GM18867 (cell line): ENCODE measurements at regions not wholly inside any gene's neighbourhood (a gene's known extent, or its start where the extent isn't known, plus 50 kb on each side); places are given as distances from the start of the nearest gene placed in this dataset.
"Not testable (repeated sequence)": the region's sequence is repeated elsewhere in the genome, so short reads cannot be mapped to it uniquely, and the experiment has no call there.

Experiments used
- ATAC-seq: cut with Tn5 transposase; IDR thresholded peaks from one replicate; pipeline ENCODE4 v1.9.1; 2021; ENCODE audit warnings: mild to moderate bottlenecking, moderate library complexity; ENCODE audit not compliant: unreplicated experiment

DNA sequence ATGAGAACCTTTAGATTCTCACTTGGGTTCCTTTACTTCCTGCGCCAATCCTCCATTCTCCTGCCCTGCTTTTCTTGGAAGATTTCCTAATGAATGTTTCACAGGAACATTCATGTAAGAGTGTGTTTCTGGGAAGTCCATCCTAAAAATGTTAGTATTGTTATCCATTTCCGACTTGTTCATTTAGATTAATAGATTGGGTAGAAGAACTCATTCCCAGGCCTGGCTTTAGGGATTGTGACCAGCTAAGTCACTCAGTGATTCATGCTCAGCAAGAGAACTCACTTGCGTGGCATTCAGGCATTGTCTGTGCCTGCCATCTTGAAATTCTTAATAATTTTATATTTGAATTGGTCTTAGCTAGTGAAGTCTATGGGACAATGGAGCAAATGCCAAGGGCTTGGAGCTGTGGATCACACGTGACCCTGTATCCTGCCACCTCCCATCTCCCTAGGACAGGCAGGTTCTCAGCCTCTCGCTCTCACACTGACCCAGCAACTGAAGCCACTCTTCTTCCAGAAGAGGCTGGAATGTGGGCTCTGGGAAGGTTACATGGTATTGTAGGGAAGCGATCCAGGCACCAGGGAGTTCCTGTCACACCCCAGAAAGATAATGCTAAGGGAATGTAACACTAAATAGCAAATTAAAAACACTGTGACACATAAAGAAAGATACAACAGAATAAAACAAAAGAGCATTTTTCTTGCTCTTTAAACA, 562.1 kb downstream of the TMA16 start:
- no peak for ATAC-seq

DNA sequence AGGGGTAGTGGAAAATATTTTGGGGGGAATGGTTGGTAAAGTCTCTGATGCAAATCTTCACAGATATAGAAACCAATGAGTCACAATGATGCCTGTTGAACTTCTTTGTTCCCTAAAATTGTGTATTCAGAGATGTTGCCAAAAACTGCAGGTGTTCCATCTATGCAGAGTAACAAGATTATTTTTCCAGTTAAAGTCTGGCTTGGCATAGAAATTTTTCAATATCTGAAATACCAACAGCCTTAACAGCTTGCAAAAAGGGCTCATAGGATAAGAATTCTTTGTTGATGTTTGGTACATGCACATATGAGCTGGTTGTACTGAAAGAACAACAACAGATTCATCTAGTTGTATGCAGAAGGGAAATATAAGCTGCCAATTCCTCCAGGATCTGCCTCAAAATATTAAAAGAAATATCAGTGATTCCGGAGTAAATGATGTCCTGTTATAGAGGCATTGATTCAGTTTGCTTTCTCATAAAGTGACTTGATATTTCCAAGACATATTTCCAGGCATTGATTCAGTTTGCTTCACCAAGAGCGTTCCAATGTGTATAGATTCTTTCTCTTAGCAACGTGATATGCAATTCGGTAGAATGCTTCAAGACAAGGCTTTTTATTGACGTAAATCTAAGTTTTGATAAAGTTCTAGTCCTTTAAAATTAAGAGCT, 564.4 kb downstream of the TMA16 start:
- no peak for ATAC-seq

DNA sequence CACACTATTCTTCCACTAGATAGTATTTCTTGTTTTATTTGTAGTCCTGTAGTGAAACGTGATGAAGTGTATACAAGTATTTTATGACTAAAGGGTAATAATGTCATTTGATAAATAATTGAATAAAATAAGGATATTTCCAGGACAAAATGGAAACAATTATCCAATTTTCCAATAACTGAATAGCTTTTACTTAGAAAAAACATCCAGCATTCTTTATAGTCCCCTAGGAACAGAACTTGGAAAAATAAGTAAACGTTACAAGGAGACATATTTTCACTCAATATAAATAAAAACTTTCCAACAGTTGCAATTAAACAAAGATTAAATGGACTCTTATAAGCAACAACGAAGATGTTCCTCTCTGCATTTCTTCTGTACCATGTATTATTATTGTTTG, 566.0 kb downstream of the TMA16 start:
- no peak for ATAC-seq

DNA sequence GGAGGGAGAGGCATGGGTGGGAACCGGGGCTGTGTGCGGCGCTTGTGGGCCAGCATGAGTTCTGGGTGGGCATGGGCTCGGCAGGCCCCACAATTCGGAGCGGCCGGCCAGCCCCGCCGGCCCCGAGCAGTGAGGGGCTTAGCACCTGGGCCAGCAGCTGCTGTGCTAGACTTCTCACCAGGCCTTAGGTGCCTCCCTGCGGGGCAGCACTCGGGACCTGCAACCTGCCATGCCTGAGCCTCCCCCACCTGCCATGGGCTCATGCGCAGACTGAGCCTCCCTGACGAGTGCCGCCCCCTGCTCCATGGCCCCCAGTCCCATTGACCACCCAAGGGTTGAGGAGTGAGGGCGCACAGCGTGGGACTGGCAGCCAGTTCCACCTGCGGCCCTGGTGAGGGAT, 573.9 kb downstream of the TMA16 start:
- ATAC-seq, result no peak

DNA sequence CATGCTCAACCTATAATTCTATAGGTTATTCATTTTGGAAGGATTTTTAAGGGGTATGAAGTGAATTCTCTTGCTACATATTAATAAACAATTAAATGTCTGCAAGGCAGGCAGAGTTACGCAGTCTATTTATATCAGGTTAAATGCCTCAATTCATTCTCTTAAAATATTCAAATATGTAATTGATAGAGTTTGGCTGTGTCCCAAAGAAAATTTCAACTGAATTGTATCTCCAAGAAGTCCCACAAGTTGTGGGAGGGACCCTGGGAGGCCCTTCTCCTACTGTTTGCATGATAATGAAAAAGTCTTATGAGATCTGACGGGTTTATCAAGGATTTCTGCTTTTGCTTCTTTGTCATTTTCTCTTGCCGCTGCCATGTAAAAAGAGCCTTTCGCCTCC, 576.1 kb downstream of the TMA16 start:
- no peak for ATAC-seq

DNA sequence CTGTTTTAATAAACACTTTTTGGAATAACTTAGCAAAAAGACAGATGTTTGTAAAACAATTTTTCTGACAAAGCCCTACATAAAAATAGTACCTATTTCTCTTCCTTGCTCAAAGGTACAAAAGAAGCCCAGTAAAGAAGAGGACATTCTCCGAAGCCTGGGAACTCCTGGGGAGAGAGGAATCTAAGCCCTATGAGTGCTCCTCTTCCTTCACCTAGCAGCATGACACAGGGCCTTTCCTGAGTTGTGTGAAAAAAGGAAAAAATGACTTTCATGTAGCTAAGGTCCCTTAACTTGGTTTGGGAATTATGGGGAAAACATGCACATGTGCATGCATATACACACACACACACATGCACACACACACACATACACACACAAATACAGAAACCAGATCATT, 586.9 kb downstream of the TMA16 start:
- no peak for ATAC-seq

DNA sequence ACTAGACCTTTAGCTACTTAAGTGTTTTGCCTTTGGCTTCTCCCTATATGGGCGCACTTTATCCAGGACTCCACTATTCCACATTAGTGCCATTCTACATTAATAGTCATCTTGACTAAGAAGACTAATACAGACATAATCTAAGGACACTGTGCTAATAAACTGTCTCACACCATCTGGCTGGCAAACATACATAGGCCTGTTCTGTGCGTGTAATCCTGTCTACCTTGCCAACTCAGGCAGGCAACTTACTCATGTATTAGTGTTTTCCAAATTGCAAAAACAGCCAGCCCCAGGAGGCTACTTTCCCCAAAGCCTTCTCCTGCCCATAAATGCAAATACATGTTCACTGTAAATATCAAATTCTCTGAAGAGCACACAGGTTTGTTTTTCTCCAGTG, 587.3 kb downstream of the TMA16 start:
- no peak for ATAC-seq

DNA sequence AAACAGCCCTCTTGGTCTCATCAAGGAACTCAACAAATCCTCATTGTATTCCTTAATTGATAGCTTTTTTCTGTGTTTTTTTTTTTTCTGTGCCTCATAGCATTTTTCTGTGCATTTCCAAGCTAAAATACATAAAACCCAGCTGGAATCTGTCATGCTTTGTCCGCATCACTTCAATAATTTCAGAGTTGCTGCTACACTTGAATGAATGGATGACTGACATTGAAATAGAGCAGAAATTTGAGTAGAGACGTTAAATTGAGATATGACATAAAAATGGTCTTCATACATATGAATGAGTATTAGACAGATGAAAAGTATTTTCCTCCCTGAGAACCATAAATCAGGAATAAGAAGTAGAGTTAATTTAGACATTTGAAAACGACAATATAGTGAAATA, 593.2 kb downstream of the TMA16 start:
- no peak for ATAC-seq

DNA sequence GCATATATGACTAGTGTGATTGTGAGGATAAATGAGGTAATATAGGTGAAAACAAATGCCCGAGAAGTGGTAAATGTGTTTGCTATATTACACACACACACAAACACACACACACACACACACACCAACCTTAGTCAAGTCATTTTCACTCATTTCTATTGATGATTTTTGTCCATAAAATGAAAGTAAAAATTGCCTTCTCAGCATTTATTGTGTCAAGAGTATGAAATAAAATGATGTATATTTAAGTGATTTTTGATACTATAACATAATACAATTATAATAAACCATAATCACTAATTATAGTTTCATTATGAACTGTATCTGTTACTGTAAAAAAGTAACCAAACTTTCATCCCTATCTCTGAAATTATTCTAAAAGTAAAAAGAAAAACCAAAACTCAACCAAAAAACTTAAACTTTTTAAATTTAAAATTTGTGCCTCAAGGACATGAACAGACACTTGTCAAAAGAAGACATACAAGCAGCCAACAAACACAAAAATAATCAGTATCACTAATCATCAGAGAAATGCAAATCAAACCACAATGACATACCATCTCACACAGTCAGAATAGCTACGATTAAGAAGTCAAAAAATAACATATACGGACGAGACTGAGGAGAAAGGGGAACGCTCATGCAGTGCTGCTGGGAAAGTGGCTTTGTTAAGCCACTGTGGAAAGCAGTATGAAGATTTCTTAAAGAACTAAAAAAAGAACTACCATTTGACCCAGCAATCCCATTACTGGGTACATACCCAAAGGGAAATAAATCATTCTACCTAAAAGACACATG, 601.0 kb downstream of the TMA16 start:
- ATAC-seq, result no peak

DNA sequence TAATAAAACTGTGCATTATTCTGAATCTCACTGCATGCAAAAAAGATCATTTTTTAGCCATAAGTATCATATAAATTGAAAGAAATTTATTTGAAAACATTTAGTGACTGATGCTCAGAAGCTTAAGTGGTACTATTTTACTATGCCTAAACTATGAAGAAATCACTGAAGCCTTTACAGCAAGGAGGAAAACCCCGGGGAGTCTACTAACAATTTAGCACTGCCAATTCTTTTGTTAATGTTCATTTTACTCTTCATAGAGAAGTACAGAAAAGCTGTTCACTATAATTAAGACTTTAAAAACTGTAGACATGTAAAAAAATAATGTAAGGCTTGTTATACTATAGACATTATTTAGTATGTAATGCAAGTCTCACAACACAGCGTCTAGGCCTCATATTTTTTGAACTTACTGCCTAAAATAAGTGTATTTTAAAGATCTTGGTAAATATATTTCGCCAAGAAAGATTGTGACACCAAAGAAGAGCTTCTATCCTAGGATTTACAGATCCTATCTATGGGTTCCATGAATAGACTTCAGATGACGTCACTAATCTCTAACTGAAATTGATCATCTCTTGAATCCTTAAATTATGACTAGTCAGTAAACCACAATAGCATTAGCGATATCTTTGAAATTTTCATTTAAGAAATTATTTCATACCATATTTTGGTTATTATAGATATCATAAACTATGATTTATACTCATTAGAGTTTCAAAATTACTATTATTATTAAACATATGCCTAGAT, 602.5 kb downstream of the TMA16 start:
- ATAC-seq, result no peak

DNA sequence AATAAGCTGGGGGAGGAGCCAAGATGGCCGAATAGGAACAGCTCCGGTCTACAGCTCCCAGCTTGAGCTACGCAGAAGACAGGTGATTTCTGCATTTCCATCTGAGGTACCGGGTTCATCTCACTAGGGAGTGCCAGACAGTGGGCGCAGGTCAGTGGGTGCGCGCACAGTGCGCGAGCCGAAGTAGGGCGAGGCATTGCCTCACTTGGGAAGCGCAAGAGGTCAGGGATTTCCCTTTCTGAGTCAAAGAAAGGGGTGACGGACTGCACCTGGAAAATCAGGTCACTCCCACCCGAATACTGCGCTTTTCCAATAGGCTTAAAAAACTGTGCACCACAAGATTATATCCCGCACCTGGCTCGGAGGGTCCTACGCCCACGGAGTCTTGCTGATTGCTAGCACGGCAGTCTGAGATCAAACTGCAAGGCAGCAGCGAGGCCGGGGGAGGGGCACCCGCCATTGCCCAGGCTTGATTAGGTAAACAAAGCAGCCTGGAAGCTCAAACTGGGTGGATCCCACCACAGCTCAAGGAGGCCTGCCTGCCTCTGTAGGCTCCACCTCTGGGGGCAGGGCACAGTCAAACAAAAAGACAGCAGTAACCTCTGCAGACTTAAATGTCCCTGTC, 606.4 kb downstream of the TMA16 start:
- not testable (repeated sequence) for ATAC-seq

DNA sequence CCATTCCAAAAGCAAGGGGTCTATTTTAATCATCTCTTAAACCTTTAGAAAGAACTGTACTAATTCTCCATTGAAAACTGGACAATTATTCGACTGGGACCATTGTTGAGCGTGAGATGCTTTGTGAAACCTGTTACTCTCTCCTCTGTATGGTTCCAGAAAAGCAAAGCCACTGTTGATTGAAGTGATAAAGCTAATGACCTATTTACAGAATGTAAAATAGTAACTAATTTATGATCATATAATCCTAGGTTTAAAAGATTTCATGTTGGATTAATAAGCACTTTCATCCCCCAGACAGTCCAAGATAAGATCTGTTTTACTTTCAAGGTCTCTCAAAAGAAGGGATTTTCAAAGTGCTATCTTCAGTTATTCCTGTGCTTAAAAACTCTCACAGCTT, 614.5 kb downstream of the TMA16 start:
- ATAC-seq, result no peak

DNA sequence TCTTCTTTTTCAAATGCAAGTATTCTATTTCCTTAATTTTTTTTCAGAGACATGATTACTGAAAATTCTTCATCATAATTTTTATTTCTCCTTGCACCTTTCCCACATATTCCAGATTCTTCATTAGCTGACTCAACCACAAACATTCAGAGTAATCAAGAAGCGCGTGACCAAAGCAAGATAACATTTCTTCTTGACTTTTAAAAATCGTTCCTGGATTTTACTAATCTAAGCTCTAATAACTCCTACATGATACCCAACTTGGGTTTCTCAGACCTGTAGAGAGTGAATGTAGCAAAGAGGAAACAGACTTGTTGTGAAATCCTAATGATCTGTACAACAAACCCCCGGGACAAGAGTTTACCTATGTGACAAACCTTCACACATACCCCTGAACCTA, 615.0 kb downstream of the TMA16 start:
- no peak for ATAC-seq

DNA sequence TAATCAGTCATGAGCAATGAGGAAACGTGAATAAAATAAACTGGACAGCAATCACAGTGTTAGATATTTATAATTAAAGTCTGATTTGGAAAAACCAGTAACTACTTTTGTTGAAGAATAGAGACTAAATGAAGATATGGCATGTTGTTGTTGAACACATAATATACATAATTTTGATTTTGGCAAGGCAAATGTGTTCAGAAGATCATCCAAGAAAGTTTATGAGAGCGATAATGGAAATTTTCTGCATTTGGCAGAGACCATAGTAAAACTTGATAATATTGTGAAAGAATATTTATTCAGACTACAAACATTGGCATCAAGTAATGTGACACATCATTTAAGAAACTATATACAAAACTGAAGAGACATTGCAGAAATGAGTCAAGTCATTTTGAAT, 620.7 kb downstream of the TMA16 start:
- no peak for ATAC-seq

DNA sequence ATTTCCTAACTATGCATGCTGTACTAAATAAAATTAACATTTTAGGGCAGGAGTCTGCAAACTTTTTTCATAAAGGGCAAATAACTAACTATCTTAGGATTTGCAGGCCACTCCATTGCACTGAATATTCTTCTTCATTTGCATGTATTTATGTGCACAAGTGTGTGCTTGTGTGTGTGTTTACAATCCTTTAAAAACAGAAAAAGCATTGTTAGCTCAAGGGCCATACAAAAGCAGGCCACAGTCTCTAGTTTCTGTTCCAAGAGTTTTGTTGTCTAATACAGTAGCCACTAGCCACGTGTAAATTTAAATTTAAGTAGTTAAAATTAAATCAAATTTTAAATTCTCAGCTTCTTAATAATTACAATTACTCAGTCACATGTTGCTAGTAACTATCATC, 621.8 kb downstream of the TMA16 start:
- no peak for ATAC-seq

DNA sequence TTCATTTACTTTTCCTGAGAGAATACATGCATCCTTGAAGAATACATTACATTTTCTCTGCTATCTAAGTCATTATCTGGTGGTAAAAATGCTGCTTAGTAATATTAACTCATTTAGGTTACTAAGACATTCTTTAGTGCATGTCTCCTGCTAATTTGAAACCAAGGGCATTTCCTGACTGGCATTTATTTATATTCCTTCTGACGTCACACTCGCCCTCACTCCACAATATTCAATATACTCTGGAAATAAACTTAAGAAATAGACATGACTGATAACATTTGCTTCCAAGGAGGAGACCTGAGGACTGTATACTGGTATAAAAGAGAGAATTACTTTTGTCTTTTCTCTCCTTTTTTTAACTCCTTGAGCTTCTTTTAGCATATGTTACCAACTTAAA, 619.5 kb upstream of the SMIM31 start:
- ATAC-seq, result no peak

DNA sequence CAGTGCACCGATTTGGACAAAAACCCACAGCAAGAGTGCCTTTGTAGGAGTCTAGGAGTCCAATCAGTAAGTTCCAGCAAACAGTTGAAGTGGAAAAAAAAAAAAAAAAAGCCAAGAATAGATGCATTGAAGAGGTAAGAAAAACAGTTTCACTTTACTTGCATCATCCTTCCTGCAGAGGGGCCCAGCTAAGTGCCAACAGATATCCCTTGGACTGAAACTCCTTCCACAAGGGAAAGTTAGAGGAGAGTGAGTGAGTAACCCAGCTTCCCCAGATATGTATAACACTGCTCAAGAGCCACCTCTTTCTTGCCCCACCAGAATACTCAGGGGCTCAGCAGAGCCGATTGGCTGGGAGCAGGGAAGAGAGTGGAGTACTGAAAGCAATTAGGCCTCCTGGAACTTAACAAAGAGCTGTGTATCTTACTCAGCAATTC, 617.7 kb upstream of the SMIM31 start:
- no peak for ATAC-seq

DNA sequence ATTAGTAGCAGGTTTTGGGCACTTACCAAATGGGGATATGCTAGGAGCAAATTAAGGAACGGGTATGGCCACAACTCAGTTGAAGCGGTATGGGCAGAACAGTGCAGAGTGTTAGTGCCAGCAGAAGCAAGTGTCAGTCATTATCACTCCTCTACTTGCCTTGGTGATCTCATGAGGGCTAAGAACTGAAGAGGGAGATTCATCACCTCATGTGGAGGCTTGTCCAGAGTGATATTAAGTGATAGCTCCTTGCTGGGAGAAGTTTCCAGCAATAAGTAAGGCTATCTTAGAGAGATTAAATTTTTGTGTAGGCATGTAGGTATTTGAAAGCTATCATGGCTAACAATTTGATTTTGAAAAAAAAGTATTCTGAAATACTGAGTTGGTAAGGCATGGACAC, 615.4 kb upstream of the SMIM31 start:
- no peak for ATAC-seq

DNA sequence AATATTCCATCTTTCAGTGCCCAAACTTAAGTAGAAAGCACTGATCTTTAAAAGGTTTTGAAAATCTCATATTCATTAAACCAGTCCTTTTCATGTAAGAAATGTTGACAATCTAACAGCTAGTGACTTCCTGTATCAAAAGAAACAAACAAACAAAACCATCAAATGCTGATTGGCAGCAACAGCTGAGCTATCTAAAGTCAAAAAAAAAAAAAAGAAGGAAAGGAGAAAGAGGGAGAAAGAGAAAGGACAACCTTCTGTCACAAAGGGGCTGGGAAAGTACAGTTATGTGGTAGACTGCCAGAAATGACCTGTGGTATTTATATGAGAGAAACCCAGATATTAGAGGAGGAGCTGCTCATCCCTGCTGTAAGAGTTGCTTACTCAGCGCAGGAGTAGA, 614.6 kb upstream of the SMIM31 start:
- ATAC-seq, result no peak

DNA sequence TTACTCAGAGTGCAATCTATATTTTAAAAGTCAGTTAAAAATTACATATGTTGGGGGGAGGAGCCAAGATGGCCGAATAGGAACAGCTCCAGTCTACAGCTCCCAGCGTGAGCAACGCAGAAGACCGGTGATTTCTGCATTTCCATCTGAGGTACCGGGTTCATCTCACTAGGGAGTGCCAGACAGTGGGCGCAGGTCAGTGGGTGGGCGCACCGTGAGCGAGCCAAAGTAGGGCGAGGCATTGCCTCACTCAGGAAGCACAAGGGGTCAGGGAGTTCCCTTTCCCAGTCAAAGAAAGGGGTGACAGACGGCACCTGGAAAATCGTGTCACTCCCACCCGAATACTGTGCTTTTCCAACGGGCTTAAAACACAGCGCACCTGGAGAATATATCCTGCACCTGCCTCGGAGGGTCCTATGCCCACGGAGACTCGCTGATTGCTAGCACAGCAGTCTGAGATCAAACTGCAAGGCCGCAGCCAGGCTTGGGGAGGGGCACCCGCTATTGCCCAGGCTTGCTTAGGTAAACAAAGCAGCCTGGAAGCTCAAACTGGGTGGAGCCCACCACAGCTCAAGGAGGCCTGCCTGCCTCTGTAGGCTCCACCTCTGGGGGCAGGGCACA, 612.1 kb upstream of the SMIM31 start:
- not testable (repeated sequence) for ATAC-seq
